ENCODE measurements at regions not wholly inside any gene's neighbourhood (a gene's known extent, or its start where the extent isn't known, plus 50 kb on each side); places are given as distances from the start of the nearest gene placed in this dataset.
"Not testable (repeated sequence)": the region's sequence is repeated elsewhere in the genome, so short reads cannot be mapped to it uniquely, and the experiment has no call there.

DNA sequence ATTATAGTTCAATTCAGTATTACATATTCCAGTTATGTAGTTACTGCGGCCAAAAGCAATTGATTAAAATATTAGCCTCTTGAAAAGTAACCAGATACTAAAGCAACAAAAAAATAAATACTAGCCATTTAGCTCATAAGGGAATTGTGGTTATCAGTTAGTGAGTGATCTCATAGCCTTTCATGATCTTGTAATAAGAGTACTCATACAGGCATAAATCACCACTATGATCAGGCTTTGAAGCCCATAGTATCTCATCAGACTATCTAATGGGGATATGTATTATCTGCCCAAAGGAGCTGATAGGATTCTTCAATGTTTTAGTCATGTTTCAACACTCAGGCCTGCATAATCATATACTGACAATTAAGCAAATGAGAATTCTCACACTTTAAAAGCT is 184.1 kb upstream of the CCDC54 start:
- H2BK5ac ChIP-seq (ENCODE audit: low read depth, low read length, poor library complexity), result no peak overlapping the region

DNA sequence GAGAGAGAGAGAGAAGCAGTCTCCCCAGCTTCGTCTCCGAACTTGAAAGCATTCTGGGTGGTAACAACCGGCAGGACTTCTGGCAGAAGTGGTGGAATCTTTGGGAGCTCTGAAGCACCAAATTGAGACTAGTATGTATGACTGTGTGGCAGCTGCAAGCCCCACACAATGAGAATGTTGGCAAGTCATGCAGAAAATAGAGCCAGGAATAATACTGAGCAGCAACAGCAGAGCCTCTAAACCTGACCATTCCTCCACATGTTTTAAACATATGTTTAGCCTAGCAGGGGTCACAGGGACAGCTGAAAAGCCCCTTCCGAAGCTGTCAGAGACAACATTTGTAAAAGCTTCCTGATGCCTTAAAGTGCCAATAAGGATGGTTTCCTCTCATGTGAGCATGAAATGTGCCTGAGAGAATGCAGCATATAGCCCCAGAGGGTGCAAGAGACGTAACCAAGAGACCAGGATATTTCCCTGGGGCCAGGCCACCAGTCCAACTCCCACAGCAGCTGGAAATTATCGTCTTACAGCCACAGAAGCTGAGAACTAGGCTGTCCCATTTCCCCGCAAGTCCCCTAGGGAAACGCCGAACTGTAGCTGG is 178.6 kb upstream of the CCDC54 start:
- no peak overlapping the region for H2BK5ac ChIP-seq (ENCODE audit: low read depth, low read length, poor library complexity)

More for the DNA sequence above, 184.1 kb upstream of the CCDC54 start:
- WGBS (ENCODE audit: extremely low coverage, insufficient coverage, insufficient read length), result no CpG with 5 or more reads among the region's 1 CpG
- no peak overlapping the region for H2BK120ac ChIP-seq (ENCODE audit: insufficient read depth, low read length, poor library complexity)
- H3K9me3 ChIP-seq (ENCODE audit: insufficient read depth, low read depth, low read length), result no peaks in the 10 kb centered on the region
- no peak overlapping the region for H3K14ac ChIP-seq (ENCODE audit: low read length)
- no peaks in the 10 kb centered on the region for H3K27me3 ChIP-seq (ENCODE audit: insufficient read depth, low read length)
- no peak overlapping the region for H2AK5ac ChIP-seq (ENCODE audit: low read length)
- H3K9ac ChIP-seq (ENCODE audit: low read length), result no peak overlapping the region
- no peak overlapping the region for H3K23ac ChIP-seq (ENCODE audit: low read length)
- H3K79me1 ChIP-seq (ENCODE audit: low read length), result peaks cover 5% of the 10 kb centered on the region
- H3K36me3 ChIP-seq (ENCODE audit: control insufficient read depth in 1 of 2, insufficient read depth in 2 of 2, low read length in 2 of 2), result no peaks in the 10 kb centered on the region
- no peak overlapping the region for H3K4ac ChIP-seq (ENCODE audit: low read depth, low read length)
- H3K18ac ChIP-seq (ENCODE audit: low read length), result no peak overlapping the region
- no peak overlapping the region for H4K91ac ChIP-seq (ENCODE audit: low read depth, low read length)
- no peak overlapping the region for H2AFZ ChIP-seq (ENCODE audit: insufficient read depth, low read length, poor library complexity)
- H4K8ac ChIP-seq (ENCODE audit: low read depth, low read length), result no peak overlapping the region
- H3K4me1 ChIP-seq (ENCODE audit: control insufficient read depth in 1 of 2, insufficient read depth in 2 of 2, low read length in 2 of 2), result peaks cover 0 to 2% of the 10 kb centered on the region in 2 experiments
- no peak overlapping the region for H4K12ac ChIP-seq (ENCODE audit: low read depth, low read length)
- no peak overlapping the region for H2BK12ac ChIP-seq (ENCODE audit: low read length)
- no peak overlapping the region for H3K27ac ChIP-seq (ENCODE audit: low read depth, low read length)
- no peak overlapping the region for H3K4me3 ChIP-seq (ENCODE audit: low read depth, low read length)
- no peaks in the 10 kb centered on the region for H3K79me2 ChIP-seq (ENCODE audit: control insufficient read depth, insufficient read depth, low read length, poor library complexity)
- no peak for DNase-seq
- no peak overlapping the region for H3K4me2 ChIP-seq (ENCODE audit: low read length)

DNA sequence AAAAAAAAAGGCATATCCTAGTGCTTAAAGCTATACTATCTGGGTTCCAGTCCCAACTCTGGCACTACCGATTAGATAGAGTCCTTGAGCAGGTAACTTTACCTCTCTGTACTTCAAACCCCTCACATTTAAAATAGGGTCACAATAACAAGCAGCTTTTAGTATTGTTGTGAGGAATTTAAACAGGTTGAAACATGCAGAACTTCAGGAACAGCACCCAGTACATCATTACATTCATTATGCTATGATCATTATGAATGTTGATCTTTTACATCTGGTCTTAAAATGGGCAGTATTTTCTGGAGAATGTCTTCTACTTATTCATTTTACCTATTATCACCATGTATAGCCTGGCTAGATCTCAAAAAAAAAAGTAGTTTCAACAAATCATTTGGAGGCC is 176.1 kb upstream of the CCDC54 start:
- H3K9ac ChIP-seq (ENCODE audit: low read length), result no peak overlapping the region
- H3K23ac ChIP-seq (ENCODE audit: low read length), result no peak overlapping the region
- no peak overlapping the region for H3K4me2 ChIP-seq (ENCODE audit: low read length)
- no peaks in the 10 kb centered on the region for H3K9me3 ChIP-seq (ENCODE audit: insufficient read depth, low read depth, low read length)
- H3K27ac ChIP-seq (ENCODE audit: low read depth, low read length), result no peak overlapping the region
- H4K12ac ChIP-seq (ENCODE audit: low read depth, low read length), result no peak overlapping the region
- no peak overlapping the region for H4K8ac ChIP-seq (ENCODE audit: low read depth, low read length)
- no peak overlapping the region for H3K4ac ChIP-seq (ENCODE audit: low read depth, low read length)
- peaks cover 2% of the 10 kb centered on the region for H3K79me1 ChIP-seq (ENCODE audit: low read length)
- H2AK5ac ChIP-seq (ENCODE audit: low read length), result no peak overlapping the region
- H2BK120ac ChIP-seq (ENCODE audit: insufficient read depth, low read length, poor library complexity), result no peak overlapping the region
- H3K4me1 ChIP-seq (ENCODE audit: control insufficient read depth in 1 of 2, insufficient read depth in 2 of 2, low read length in 2 of 2), result peaks cover 6 to 8% of the 10 kb centered on the region in 2 experiments
- no peak overlapping the region for H4K91ac ChIP-seq (ENCODE audit: low read depth, low read length)
- no peak overlapping the region for H2AFZ ChIP-seq (ENCODE audit: insufficient read depth, low read length, poor library complexity)
- H2BK5ac ChIP-seq (ENCODE audit: low read depth, low read length, poor library complexity), result no peak overlapping the region
- no peak for DNase-seq
- no peak overlapping the region for H3K14ac ChIP-seq (ENCODE audit: low read length)
- H3K36me3 ChIP-seq (ENCODE audit: control insufficient read depth in 1 of 2, insufficient read depth in 2 of 2, low read length in 2 of 2), result no peaks in the 10 kb centered on the region
- no peak overlapping the region for H3K18ac ChIP-seq (ENCODE audit: low read length)
- no peak overlapping the region for H2BK12ac ChIP-seq (ENCODE audit: low read length)
- no peak overlapping the region for H3K4me3 ChIP-seq (ENCODE audit: low read depth, low read length)
- no peaks in the 10 kb centered on the region for H3K27me3 ChIP-seq (ENCODE audit: insufficient read depth, low read length)
- H3K79me2 ChIP-seq (ENCODE audit: control insufficient read depth, insufficient read depth, low read length, poor library complexity), result no peaks in the 10 kb centered on the region
- no CpG with 5 or more reads among the region's 1 CpG for WGBS (ENCODE audit: extremely low coverage, insufficient coverage, insufficient read length)

More for the DNA sequence above, 178.6 kb upstream of the CCDC54 start:
- Histone ChIP-seq H3K9me3 (ENCODE audit: insufficient read depth, low read depth, low read length) (no peaks in the 10 kb centered on the region), H3K4me3 (ENCODE audit: low read depth, low read length) (no peak overlapping the region), H3K14ac (ENCODE audit: low read length) (peak overlapping the region; percentile 21), H3K4ac (ENCODE audit: low read depth, low read length) (no peak overlapping the region), H4K91ac (ENCODE audit: low read depth, low read length) (no peak overlapping the region), H2BK120ac (ENCODE audit: insufficient read depth, low read length, poor library complexity) (peak overlapping the region; percentile 35), H2BK12ac (ENCODE audit: low read length) (peak overlapping the region; percentile 50), H2AFZ (ENCODE audit: insufficient read depth, low read length, poor library complexity) (peak overlapping the region; percentile 17), H3K27me3 (ENCODE audit: insufficient read depth, low read length) (no peaks in the 10 kb centered on the region), H3K18ac (ENCODE audit: low read length) (no peak overlapping the region), H3K36me3 (ENCODE audit: control insufficient read depth in 1 of 2, insufficient read depth in 2 of 2, low read length in 2 of 2) (no peaks in the 10 kb centered on the region), H2AK5ac (ENCODE audit: low read length) (no peak overlapping the region), H3K23ac (ENCODE audit: low read length) (no peak overlapping the region), H4K8ac (ENCODE audit: low read depth, low read length) (peak overlapping the region; percentile 45), H4K12ac (ENCODE audit: low read depth, low read length) (no peak overlapping the region), H3K4me2 (ENCODE audit: low read length) (no peak overlapping the region), H3K27ac (ENCODE audit: low read depth, low read length) (no peak overlapping the region), H3K4me1 (ENCODE audit: control insufficient read depth in 1 of 2, insufficient read depth in 2 of 2, low read length in 2 of 2) (peaks cover 6 to 8% of the 10 kb centered on the region in 2 experiments), H3K9ac (ENCODE audit: low read length) (no peak overlapping the region), H3K79me2 (ENCODE audit: control insufficient read depth, insufficient read depth, low read length, poor library complexity) (no peaks in the 10 kb centered on the region), H3K79me1 (ENCODE audit: low read length) (peaks cover 2% of the 10 kb centered on the region)
- DNase-seq, result no peak
- WGBS (ENCODE audit: extremely low coverage, insufficient coverage, insufficient read length), result no CpG with 5 or more reads among the region's 9 CpGs

DNA sequence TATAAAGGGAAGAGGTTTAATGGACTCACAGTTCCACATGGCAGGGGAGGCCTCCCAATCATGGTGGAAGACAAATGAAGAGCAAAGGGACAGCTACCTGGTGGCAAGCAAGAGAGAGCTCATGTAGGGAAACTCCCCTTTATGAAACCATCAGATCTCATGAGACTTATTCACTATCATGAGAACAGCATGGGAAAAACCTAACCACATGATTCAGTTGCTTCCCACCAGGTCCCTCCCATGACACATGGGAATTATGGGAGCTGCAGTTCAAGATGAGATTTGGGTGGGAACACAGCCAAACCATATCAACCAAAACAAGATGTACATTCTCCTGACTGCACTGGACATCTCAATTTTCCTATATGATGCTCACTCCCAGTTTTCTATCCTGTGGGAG is 174.4 kb upstream of the CCDC54 start:
- not testable (repeated sequence) for H2AFZ ChIP-seq (ENCODE audit: insufficient read depth, low read length, poor library complexity); H4K12ac ChIP-seq (ENCODE audit: low read depth, low read length); H3K14ac ChIP-seq (ENCODE audit: low read length); H3K18ac ChIP-seq (ENCODE audit: low read length); H3K4me3 ChIP-seq (ENCODE audit: low read depth, low read length); H3K23ac ChIP-seq (ENCODE audit: low read length); DNase-seq; H2BK120ac ChIP-seq (ENCODE audit: insufficient read depth, low read length, poor library complexity); H2AK5ac ChIP-seq (ENCODE audit: low read length); H3K79me1 ChIP-seq (ENCODE audit: low read length); H3K79me2 ChIP-seq (ENCODE audit: control insufficient read depth, insufficient read depth, low read length, poor library complexity); H4K91ac ChIP-seq (ENCODE audit: low read depth, low read length); H3K9me3 ChIP-seq (ENCODE audit: insufficient read depth, low read depth, low read length); H3K4me2 ChIP-seq (ENCODE audit: low read length); H4K8ac ChIP-seq (ENCODE audit: low read depth, low read length); H2BK12ac ChIP-seq (ENCODE audit: low read length); H3K36me3 ChIP-seq (ENCODE audit: control insufficient read depth in 1 of 2, insufficient read depth in 2 of 2, low read length in 2 of 2); H3K9ac ChIP-seq (ENCODE audit: low read length); H3K4ac ChIP-seq (ENCODE audit: low read depth, low read length); H2BK5ac ChIP-seq (ENCODE audit: low read depth, low read length, poor library complexity); H3K27me3 ChIP-seq (ENCODE audit: insufficient read depth, low read length); H3K27ac ChIP-seq (ENCODE audit: low read depth, low read length)
- peaks cover 11 to 12% of the 10 kb centered on the region in 2 experiments for H3K4me1 ChIP-seq (ENCODE audit: control insufficient read depth in 1 of 2, insufficient read depth in 2 of 2, low read length in 2 of 2)

Measured in trophoblast cell (in vitro differentiated cells and primary cell).